Pancreas (tissue), 10 donors: ENCODE measurements at regions not wholly inside any gene's neighbourhood (a gene's known extent, or its start where the extent isn't known, plus 50 kb on each side); places are given as distances from the start of the nearest gene placed in this dataset.

ENCODE experiments used
- ATAC-seq, 4 donors: fragments of 200-7000 bp; cut with Tn5 transposase; one replicate each; pipeline versions ENCODE4 v1.8.0 to v1.9.1; 2020; ENCODE audit warnings: mild to moderate bottlenecking in 4 of 4, moderate library complexity in 4 of 4
- DNase-seq, 6 donors: peaks; one replicate each; pipeline ENCODE4 v3.0.0-alpha.2; 2020
- FAIRE-seq: peaks from 2 replicates; lab custom pipeline; 2012; peaks lifted over from hg19 to GRCh38; lab: Jason Lieb, UNC
- H3K27ac ChIP-seq, 4 donors: fragments of 200-600 bp; sonication (generic); 1 replicate in 3 of 4; 2 replicates in 1 of 4; pipeline versions ENCODE4 v1.5.0 to v1.8.0; 2020
- H3K27me3 ChIP-seq, 4 donors: fragments of 200-600 bp; one replicate each; pipeline ENCODE4 v1.8.0; 2021
- H3K36me3 ChIP-seq, 3 donors: fragments of 200-600 bp; sonication (generic) in 1 of 3; one replicate each; pipeline versions ENCODE4 v1.5.0 to v1.8.0; 2020 to 2021
- H3K4me1 ChIP-seq, 3 donors: fragments of 200-600 bp; one replicate each; pipeline ENCODE4 v1.8.0; 2021
- H3K4me3 ChIP-seq, 4 donors: fragments of 200-600 bp; sonication (generic) in 2 of 4; one replicate each; pipeline versions ENCODE4 v1.5.0 to v1.8.0; 2020 to 2021
- H3K9me3 ChIP-seq, 4 donors: fragments of 200-600 bp; one replicate each; pipeline ENCODE4 v1.8.0; 2021
- WGBS, 2 donors: extraction: QIAGEN DNeasy Blood & Tissue Kit; methylation state at CpG; one replicate each; pipeline ENCODE4 v1.1.7; 2013; 5-methylcytosine and 5-hydroxymethylcytosine counted together
- intact Hi-C, 3 donors: fragments of 100-400 bp; cut with DNase I; formaldehyde crosslinking; loops; one replicate each; pipeline versions ENCODE4 v1.11.1 to v1.14.2; 2022
- TF ChIP-seq, protein P1 (sequence below), 4 donors: fragments of 200-600 bp; sonication (generic) in 3 of 4; IDR thresholded peaks; one replicate each; pipeline versions ENCODE4 v1.5.0 to v1.8.0; 2021; ENCODE audit warnings: antibody characterized with exemption in 4 of 4
- donor health status: healthy with polysubstance abuse.
- donor health status: DM: no; HTN: no; CAD: no; lungs with moderate emphysema.
- donor health status: DM: no; HTN: no; CAD: no.
- donor health status: control.
- donor health status: control.
- donor health status: Bipolar disorder and iron deficiency.
- donor health status: DM: yes; HTN: yes; CAD: no.
- donor health status: DM: no; HTN: no; CAD: no.
- donor health status: DM: no; HTN: no; CAD: no.
- donor health status: DM: yes; HTN: yes; CAD: no.

DNA sequence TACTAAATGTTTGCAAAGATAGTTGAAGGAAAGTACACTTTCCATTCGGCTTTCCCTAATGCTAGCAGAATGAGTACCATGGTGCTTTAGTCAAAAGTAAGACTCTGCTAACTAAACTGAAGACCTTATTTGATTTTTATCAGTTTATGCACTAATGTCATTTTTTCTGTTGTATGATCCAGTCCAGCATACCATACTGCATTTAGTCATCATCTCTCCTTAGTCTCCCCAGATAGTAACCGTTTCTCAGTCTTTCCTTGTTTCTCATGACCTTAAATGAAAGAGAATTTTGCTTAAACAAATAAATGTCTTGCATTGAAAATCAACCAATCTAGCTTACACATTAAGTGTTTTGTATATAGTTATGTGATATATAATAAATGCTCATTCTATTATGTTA lies 529.5 kb upstream of the SEMA3D start:
- WGBS, 2 donors: 58 to 62% methylated on average over 2 of the region's 2 CpGs
- Histone ChIP-seq H3K4me1 (no peaks in the 10 kb centered on the region), H3K36me3 (no peaks in the 10 kb centered on the region), H3K4me3 (no peak overlapping the region), H3K27ac (no peak overlapping the region), H3K9me3 (no peaks in the 10 kb centered on the region), H3K27me3 (no peaks in the 10 kb centered on the region)
- TF ChIP-seq, protein P1, sequence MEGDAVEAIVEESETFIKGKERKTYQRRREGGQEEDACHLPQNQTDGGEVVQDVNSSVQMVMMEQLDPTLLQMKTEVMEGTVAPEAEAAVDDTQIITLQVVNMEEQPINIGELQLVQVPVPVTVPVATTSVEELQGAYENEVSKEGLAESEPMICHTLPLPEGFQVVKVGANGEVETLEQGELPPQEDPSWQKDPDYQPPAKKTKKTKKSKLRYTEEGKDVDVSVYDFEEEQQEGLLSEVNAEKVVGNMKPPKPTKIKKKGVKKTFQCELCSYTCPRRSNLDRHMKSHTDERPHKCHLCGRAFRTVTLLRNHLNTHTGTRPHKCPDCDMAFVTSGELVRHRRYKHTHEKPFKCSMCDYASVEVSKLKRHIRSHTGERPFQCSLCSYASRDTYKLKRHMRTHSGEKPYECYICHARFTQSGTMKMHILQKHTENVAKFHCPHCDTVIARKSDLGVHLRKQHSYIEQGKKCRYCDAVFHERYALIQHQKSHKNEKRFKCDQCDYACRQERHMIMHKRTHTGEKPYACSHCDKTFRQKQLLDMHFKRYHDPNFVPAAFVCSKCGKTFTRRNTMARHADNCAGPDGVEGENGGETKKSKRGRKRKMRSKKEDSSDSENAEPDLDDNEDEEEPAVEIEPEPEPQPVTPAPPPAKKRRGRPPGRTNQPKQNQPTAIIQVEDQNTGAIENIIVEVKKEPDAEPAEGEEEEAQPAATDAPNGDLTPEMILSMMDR (IDR thresholded peaks at IDR 0.05): no peak
- ATAC-seq (no peak), FAIRE-seq (peak; percentile 70), DNase-seq (no peak)
- intact Hi-C loops: no loop called here

DNA sequence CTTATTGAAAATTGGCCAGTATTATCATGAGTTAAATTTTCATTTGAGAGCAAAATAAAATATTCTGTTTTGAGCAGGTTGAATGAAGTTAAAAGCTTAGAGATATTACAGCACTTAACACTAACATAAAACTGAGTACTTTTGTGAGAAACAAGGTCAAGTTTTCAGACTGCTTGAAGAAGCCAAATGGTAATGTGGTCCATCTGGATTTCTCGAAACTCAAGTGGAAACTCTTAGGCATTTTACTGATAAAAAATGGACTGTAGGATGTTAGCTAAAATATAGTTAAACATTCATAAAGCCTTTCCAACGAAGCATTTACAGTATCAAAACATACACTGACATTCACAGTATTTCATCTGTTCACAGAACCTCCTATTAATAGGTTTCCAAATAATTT lies 528.1 kb upstream of the SEMA3D start:
- no peak for ATAC-seq
- Histone ChIP-seq H3K36me3 (no peaks in the 10 kb centered on the region), H3K27ac (no peak overlapping the region), H3K27me3 (no peaks in the 10 kb centered on the region), H3K4me1 (no peaks in the 10 kb centered on the region), H3K9me3 (no peaks in the 10 kb centered on the region), H3K4me3 (no peak overlapping the region)
- no peak for DNase-seq
- no peak for FAIRE-seq
- TF ChIP-seq, protein P1 (IDR thresholded peaks at IDR 0.05): no peak
- WGBS, 2 donors: 57% methylated on average over 2 of the region's 2 CpGs
- intact Hi-C loops: no loop called here

DNA sequence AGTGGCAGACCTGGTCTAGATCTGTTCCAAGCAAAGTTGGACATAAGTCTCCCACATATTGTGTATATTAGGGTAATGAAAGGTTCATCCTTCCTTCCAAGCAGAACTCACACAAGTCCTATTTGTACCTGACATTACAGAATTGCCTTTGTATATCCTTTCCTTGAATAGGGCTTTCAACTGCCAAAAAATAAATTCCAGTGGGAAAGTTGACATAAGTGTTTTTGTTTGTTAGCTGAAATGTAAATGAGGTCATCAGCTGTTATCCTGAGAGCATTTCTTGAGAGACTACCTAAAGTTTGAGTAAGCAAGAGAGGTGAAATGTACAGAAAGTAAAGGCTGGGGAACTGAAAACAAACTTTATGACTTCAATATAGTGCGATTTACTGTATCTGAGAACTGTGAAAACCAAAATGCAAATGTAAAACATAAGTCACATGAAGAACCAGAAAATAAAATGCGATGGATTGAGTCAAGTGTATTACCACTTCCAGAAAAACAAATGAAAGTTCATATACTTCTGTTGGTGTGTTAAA lies 527.3 kb upstream of the SEMA3D start:
- Histone ChIP-seq H3K27ac (no peak overlapping the region), H3K27me3 (no peaks in the 10 kb centered on the region), H3K4me3 (no peak overlapping the region), H3K36me3 (no peaks in the 10 kb centered on the region), H3K9me3 (no peaks in the 10 kb centered on the region), H3K4me1 (no peaks in the 10 kb centered on the region)
- ATAC-seq (no peak), FAIRE-seq (no peak), DNase-seq (no peak)
- 93 to 95% methylated on average over 2 of the region's 2 CpGs for WGBS, 2 donors
- TF ChIP-seq, protein P1 (IDR thresholded peaks at IDR 0.05): no peak
- intact Hi-C loops: no loop called here

DNA sequence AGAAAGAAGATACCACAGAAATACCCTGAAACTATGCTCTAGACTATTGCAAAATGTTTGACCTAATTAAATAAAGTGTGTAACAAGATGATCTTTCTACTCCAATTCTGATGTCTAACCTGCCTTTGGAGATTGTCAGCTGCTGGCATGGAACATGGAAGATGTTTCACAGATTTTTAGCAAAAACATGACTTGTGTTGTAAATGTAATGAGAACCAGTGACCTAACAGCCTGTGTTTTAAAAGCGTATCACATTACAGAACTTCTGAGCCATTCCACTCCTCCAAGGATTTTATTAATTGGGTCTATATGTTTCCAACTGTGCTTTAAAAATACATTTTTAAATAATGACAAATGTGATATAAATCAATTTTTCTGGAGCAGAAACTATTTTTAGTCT lies 526.3 kb upstream of the SEMA3D start:
- H3K27ac ChIP-seq: no peak overlapping the region
- WGBS, 2 donors: 94 to 95% methylated on average over 1 of the region's 1 CpG
- TF ChIP-seq, protein P1 (IDR thresholded peaks at IDR 0.05): no peak

DNA sequence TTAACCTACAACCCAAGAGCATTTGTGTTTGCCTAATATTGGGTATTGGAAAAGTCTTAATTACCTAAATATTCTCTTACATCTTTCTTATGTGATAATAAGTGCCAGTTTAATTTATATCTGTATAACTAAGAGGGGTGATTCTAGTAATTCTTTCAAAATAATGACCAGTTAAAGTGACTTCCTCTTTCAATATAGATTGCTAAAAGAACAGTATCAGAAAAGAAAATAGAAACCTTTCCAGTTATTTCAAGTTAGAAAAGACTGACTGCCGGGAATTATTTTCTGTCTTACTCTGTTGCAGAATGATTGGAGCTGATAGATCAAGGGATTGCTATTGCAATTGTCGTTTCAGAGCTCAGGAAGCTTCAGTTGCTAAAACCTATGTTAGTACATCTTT lies 525.0 kb upstream of the SEMA3D start:
- H3K36me3 ChIP-seq: no peaks in the 10 kb centered on the region
- ATAC-seq (no peak), DNase-seq (no peak), FAIRE-seq (no peak)
- intact Hi-C loops: no loop called here
- H3K9me3 ChIP-seq: no peaks in the 10 kb centered on the region
- H3K27ac ChIP-seq: no peak overlapping the region
- no peaks in the 10 kb centered on the region for H3K4me1 ChIP-seq
- H3K4me3 ChIP-seq: no peak overlapping the region
- WGBS, 2 donors: 69 to 71% methylated on average over 2 of the region's 2 CpGs
- no peaks in the 10 kb centered on the region for H3K27me3 ChIP-seq
- TF ChIP-seq, protein P1 (IDR thresholded peaks at IDR 0.05): no peak

More for the DNA sequence above, 526.3 kb upstream of the SEMA3D start:
- Histone ChIP-seq H3K4me1 (no peaks in the 10 kb centered on the region), H3K36me3 (no peaks in the 10 kb centered on the region), H3K4me3 (no peak overlapping the region), H3K9me3 (no peaks in the 10 kb centered on the region), H3K27me3 (no peaks in the 10 kb centered on the region)
- no peak for DNase-seq
- intact Hi-C loops: no loop called here
- ATAC-seq: no peak
- no peak for FAIRE-seq
